GM21619 (cell line): ENCODE measurements at regions not wholly inside any gene's neighbourhood (a gene's known extent, or its start where the extent isn't known, plus 50 kb on each side); places are given as distances from the start of the nearest gene placed in this dataset.
"Not testable (repeated sequence)": the region's sequence is repeated elsewhere in the genome, so short reads cannot be mapped to it uniquely, and the experiment has no call there.

Experiments used
- ATAC-seq: cut with Tn5 transposase; IDR thresholded peaks from one replicate; pipeline ENCODE4 v1.9.1; 2021; ENCODE audit not compliant: unreplicated experiment

DNA sequence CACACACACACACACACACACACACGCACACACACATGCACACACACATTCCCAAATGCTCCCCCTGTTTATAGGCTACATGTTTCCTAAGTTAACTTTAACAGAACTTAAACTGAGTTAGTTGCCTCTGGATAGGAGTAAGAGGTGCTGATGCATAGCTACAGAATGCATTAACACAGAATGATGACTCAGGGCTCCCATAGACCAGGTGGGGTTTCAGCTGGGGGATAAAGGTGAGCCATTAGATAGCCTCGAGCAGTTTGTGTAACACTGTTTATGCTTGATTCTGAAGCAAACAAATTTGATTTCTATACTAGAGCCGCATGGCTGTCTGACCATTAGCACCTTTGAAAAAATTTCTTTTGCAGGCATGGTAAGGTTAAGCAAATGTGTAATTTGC is 741.0 kb downstream of the PLCL1 start:
- ATAC-seq, result no peak

DNA sequence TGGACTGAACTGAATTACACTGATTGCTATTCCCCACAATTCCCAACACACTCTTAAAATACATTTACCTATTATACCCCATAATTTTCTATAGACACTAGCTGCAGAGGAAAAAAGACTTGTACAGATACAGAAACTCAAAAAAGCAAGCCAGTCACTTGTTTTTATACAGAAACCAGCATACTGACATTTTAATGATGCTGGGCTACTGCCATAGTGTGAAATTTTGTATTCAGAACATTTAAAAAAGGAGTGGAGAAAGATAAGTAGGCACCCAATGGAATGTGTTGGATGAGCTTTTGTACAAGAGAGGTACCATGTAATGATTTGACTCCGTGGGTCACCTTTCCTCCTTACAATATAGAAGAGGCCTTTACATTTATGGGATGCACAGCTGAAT is 740.1 kb downstream of the PLCL1 start:
- no peak for ATAC-seq

DNA sequence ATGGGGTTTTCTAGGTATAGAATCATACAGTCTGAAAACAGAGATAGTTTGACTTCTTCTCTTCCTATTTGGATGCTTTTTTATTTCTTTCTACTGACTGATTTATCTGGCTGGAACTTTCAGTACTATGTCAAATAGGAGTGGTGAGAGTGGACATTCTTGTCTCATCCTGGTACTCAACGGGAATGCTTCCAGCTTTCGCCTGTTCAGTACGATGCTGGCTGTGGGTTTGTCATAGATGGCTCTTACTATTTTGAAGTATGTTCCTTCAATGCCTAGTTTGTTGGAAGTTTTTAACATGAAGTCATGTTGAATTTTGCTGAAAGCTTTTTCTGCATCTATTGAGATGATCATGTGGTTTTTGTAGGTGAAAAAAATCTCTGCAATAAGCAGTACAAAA is 730.4 kb downstream of the PLCL1 start:
- no peak for ATAC-seq

DNA sequence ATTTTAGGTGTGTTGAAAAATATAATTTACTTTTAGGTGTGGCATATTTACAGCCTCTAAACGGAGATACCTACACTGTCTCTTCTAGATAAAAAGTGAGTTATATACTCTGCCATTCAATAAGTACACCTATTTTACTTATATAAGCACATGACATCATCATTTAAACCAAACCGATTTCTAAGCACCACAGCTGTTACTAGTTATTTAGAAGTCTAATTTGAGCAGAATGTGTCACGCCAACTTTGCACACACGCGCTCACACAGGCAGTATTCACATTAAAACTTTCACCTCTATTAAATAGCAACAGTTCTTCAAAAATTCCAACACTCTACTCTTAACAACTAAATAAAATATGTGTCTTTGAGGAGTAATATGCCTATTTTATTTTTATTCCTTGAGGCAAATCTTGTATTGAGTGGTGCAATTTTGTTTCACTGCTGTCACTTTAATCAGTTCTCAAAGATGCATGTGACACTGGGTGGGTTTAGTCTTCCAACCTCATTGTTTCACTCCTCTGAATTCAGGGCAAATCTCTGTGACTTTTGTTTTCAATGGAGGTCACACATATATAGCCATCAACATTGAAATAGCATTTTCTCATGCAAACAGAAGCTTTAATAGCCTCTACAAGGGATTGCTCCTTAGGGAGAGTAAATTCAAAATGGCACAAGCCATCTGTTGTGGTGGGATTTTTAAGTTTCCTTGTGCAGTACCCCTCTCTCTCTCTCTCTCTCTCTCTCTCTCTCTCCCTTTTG is 721.0 kb downstream of the PLCL1 start:
- ATAC-seq, result no peak

DNA sequence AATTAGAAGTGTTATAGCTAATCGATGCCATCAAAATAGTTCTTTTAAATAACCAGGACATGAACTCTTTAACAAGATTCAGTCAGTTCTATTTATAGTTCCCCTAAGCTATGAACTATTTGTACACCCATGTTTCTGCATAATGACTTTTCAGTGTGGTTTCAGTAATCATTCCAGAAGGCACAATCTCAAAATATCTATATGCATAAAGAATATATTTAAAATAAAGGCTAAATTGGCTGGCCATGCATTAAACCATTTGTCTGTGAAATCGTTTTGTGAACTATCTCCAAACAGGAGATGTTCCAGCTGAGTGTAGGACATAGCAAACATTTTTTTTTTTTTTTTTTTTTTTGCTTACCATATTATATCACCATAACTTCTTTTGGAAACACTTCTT is 719.3 kb downstream of the PLCL1 start:
- ATAC-seq, result no peak

DNA sequence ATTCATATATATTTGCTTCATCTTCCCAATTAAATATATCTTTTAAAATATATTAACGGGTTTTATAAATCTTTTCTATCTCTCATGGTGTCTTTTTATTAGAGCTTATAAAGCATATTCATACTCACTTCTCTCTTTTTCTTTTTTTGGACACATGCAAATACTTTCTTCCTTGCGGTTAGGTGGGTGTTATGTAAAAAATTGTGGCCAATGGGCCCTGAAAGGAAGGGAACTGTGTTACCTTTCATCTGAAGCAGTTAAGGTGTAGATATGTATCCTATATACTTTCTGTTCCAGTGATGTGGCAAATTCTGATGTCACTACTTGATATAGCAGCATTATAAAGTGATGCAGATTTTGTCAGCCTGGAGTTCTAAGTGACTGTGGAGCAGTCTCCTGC is 714.5 kb downstream of the PLCL1 start:
- no peak for ATAC-seq

DNA sequence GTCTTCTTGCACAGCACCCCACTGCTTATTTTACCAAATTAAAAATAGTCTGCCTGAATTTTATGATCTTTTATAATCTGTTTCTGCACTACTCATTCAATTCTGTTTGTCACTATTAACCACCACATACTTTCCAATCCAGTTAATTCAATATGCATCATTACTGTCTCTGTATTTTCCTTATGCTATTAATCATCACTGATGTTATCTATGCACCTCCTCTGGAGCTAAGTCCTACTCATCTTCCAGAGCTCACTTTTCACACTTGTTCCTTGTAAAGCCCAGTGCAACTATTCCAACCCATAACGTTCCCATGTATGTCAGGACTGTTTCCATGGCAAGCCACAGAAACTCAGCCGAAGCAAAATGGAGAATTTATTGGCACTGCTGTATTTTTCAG is 713.6 kb downstream of the PLCL1 start:
- no peak for ATAC-seq

DNA sequence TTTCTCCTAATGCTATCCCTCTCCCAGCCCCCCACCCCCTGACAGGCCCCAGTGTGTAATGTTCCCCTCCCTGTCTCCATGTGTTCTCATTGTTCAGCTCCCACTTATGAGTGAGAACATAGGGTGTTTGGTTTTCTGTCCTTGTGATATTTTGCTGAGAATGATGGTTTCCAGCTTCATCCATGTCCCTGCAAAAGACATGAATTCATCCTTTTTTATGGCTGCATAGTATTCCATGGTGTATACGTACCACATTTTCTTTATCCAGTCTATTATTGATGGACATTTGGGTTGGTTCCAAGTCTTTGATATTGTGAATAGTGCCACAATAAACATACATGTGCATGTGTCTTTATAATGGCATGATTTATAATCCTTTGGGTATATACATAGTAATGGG is 704.2 kb downstream of the PLCL1 start:
- not testable (repeated sequence) for ATAC-seq

DNA sequence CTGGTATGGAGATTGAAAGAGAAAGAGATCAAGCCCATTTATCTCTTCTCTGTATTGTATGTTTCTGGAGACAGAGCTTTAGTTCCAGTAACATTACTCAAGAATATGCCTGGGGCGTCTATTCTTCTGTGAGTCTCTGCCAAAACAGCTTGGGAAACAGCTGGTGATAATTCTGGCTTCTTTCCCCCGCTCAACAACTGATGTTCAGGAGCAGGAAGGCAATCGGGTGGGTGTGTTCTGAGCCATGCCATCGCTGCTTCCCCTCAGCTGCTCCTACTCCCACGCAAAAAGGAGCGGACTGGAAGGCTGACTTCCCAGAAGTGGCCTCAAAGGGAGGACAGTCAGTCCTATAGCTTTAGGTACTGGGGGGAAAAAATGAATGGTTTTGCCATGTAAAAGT is 695.1 kb downstream of the PLCL1 start:
- no peak for ATAC-seq

DNA sequence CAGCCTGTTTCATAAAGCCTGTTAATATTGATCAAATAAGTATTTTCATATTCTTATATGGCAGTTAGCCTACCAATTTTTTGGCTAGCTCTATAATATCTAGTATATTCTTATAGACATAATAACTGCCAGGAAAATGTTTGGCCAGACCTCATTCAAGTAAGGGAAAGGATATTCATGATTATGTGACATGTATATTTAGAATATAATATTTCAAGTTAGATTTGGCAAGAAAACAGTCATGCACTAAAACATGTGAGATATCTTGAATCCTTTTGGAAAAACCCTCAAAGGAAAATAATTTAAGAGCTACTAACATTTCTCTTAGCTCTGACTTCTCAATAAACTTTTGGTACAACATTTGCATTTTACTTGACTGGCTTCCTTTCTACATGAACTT is 694.1 kb downstream of the PLCL1 start:
- no peak for ATAC-seq

DNA sequence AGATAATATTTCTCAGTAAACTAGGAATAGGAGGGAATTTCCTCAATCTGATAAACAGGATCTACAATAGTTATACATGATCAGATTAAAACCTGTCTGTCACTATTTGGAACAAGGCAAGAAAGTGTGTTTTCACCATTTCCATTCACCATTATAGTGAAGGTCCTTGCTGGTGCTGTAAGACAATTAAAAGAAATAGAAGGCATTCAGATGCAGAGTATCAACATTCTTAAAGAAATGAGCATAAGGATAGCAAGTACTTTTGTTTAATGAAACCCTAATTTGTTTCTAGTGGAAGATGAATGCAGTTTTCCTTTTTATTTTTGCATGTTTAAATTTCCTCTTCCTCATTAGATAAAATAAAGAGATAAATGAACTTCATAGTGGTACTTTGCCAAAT is 693.7 kb downstream of the PLCL1 start:
- ATAC-seq, result no peak

DNA sequence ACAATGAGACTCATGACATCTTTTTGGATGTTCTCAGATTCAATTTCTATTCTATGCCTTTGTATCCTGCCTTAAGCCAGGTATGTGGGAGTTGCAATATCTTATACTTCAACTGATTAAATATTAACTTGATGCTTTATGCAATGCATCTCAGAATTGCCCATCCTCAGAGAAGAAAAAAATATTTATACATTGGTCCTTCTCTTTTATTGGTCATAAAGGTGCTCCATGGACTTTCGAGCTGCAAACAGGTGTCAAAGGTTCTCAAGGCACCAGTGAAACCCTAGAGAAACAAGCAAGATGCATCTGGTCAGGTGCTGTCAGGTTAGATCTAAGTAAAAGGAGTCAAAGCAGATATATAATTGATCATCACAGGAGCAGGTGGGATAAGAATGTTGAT is 690.5 kb downstream of the PLCL1 start:
- no peak for ATAC-seq

DNA sequence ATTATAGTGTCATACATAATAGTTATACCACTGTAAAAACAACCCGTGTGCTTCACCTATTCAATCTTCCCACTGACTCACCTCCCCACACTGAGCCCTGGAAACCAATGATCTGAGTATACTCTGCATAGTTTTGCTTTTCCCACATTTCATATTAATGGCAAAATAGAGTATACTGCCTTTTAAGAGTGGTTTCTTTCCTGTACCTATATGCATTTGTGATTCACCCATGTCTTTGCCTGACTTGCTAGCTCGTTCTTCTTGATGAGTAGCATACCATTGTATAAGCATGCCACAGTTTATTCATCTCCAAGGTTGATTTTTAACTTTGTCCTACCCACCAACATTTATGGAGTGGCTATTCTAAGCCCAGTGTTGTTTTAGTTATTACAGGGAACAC is 686.4 kb downstream of the PLCL1 start:
- ATAC-seq, result no peak

DNA sequence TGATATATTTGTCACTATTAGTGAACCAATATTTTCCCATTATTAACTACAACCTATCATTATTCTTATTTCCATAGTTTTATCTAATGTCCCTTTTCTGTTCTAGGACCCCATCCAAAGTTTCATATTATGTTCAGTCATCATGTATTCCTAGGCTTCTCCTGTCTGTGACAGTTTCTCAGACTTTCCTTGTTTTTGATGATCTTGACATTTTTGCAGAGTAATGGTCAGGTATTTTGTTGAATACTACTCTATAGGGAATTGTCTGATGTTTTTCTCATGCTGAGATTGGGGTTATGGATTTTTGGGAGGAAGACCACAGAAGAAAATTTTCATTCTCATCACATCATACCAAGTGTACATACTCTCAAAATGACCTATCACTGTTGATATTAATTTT is 684.6 kb downstream of the PLCL1 start:
- no peak for ATAC-seq

DNA sequence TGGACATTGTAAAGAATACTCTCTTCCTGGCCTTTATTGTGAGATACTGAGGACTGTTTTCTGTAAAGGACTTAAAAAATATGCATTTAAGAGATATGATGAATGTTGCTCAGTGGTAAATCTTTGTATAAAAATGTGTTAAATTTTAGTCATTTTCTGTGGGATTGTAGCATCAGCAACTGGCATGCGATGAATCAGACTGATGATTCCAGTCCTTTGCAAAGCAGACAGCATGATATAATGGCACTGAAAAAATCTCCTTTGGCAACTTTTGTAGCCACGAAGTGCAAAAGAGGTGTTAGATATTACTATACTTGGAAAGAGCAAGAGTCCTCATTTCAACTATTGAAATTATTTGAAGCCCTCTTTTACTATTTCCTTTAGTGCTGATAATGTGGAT is 678.7 kb downstream of the PLCL1 start:
- ATAC-seq, result no peak

DNA sequence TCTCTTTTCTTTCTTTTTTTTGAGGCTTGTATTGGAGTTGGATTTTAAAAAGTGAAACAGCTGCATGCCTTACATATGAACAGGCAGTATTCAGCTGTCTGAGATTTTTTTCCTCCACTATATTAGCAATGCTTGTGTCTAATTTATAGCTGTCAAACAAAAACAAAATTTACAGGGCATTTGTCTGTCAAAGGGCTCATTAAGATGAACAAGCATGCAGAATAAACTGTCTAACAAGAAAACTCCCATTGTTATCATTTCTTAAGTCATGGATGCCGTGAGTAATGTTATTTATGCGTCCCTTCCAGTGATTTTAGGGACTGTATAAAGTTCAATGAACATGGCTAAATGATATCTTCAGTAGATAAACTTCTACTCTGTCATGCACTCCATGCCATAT is 674.7 kb downstream of the PLCL1 start:
- ATAC-seq, result no peak

DNA sequence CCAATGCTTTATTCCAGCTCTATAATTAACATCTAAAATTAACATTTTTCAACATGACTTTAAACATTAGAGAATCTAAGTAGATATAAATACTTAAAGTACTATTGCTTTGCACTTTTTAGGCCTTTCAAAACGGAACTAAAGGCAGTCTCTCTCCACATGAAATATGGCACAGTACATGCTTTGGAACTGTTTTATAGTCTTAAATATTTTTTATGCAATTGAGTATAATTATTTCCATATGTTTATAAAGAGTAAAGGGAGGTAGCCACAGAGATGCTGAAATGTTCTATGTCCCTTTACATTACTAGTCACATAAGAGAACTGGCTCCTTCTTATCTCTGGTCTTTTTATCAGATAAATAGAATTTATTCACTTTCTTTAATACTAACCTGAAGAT is 674.0 kb downstream of the PLCL1 start:
- no peak for ATAC-seq

DNA sequence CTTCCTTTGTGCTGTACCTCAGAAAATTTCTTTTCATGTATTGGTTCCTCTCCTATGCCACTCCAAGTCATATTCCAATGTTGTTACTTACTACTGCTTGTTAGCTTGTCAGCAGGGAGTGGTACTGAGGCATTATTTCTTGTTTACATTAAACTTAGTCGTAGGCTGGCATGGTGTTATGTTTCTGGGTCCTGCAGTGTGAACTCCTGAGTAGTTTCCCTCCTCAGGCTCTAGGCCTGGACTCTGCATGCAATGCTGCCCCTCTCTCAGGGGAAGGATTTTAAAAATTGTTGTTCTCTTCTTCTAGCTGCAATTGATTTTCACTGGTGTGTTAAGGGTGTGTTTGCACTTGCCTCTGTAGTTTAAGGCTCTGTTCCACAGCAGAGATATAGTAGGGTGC is 671.6 kb downstream of the PLCL1 start:
- ATAC-seq, result no peak

DNA sequence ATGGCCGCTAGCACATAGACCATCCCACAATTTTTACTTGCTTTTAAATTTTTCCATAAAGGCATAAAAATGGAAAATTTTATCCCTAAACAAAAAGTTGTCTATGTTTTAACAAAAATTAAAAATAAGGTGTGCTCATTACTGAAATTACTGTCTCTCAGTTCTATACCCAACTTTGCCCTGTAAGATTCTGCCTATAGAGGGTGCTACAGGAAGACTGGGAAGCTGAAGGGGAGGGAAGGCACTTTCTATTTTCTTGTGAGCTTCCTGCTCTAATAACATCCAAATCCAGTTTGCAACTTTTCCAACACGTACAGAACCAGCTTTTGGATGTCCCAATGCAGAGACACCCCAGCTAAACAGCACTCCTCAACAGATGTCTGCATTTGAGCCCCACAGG is 666.9 kb downstream of the PLCL1 start:
- ATAC-seq, result no peak

DNA sequence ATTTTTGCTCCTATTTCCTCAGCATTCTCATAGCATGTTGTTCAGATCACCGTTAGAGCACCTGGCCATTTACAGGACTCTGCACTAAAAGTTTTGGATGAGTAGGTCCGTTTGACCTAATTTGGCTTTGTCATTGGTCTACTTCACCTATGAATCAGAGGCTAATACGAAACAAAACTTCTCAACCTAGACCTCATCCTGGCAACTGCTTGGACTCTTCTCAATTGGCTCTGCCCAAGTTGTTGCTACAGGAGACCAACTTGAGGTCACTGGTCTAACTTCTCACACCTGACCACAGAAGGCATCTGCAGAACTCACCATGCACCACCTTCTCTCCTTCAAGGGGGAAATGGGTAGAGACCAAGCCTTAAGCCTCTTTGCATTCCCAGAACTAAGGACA is 663.7 kb downstream of the PLCL1 start:
- no peak for ATAC-seq

DNA sequence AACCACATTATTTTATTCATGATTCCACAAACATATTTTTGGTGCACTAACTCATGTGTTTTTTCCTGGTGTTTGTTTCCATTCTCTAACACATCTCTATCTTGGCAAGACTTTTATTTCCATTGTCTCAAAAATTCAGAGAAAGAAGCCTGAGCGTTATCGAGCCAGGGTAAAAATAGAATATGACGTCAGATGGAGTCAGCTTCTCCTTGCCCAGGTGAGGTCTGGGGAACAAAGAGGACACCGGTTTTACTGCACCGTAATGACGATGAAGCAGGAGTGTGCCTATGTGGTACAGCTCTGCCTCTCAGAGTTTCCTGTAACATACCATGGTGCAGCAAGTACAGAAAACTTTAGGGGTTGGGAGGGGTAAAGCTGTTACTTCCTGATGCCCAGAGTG is 661.6 kb downstream of the PLCL1 start:
- ATAC-seq, result no peak

DNA sequence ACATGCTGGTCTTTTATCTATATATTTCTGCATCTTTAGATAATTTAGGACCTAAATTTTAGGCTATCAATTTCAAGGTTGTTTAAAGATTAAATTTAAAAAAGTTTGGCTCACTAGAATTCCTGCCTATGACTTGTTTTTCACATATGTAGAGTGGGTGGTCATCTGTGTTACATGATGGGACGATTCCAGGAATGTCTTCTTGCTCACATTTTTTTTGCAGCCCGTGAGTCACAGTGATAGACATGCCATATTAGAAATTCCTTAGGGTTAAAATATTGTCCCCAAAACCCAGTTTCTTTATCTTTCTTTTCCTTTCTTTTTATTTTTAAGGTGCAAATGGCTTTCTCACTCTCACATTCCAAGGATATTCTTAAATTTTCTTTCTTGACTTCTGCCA is 652.0 kb downstream of the PLCL1 start:
- ATAC-seq, result no peak

DNA sequence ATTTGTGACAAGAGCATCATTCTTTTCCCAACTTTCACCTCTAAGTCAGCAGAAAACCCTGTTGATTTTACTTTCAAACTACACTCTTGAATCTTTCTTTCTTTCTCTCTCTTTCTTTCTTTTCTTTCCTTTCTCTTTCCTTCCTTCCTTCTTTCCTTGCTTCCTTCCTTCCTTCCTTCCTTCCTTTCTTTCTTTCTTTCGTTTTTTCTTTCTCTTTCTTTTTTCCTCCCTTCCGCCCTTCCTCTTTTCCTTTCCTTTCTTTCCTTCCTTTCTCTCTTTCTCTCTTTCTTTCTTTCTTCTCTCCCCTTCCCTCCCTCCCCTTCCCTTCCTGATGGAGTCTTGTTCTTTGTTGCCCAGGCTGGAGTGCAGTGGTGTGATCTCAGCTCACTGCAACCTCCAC is 649.5 kb downstream of the PLCL1 start:
- ATAC-seq, result no peak

DNA sequence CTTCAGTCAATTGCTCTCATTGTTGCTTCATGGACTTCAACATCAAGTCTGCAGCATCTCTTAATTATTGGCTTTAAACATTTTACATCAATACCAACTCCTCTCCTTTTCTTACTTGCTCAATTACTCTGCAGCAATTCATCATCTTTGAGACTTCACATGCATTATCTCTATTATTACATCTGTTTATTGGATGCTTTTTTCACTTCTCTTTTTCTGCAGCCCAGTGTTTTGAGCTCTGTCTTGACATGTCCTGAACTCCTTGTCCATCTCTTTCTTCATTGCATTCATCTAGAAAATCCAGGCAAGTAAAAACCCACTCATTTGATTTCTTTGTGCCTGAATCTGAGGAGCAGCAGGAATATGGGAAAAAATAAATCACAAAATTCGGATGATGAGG is 647.9 kb downstream of the PLCL1 start:
- ATAC-seq, result no peak
